SK-N-DZ (cell line): ENCODE measurements at regions not wholly inside any gene's neighbourhood (a gene's known extent, or its start where the extent isn't known, plus 50 kb on each side); places are given as distances from the start of the nearest gene placed in this dataset.
A peak's percentile ranks its signal among the peaks of the same experiment; 100 is the strongest.
"Not testable (repeated sequence)": the region's sequence is repeated elsewhere in the genome, so short reads cannot be mapped to it uniquely, and the experiment has no call there.

Experiments used
- DNase-seq: peaks from one replicate; pipeline ENCODE4 v3.0.0-alpha.2; 2015; ENCODE audit warnings: low spot score

GRCh38 chr21:6483645-6484044, 4037.7 kb upstream of the TPTE start:
- not testable (repeated sequence) for DNase-seq

- not testable (repeated sequence) for DNase-seq
These were observed 4034.6 kb upstream of the TPTE start for GRCh38 chr21:6486821-6487220.

GRCh38 chr21:6492691-6493090, 4028.7 kb upstream of the TPTE start:
- not testable (repeated sequence) for DNase-seq

- not testable (repeated sequence) for DNase-seq
These were observed 4027.4 kb upstream of the TPTE start for GRCh38 chr21:6493957-6494356.

- not testable (repeated sequence) for DNase-seq
These were observed 4025.0 kb upstream of the TPTE start for GRCh38 chr21:6496356-6496755.

GRCh38 chr21:6498716-6499115, 4022.7 kb upstream of the TPTE start:
- DNase-seq: peak; percentile 0

- DNase-seq: not testable (repeated sequence)
These were observed 4022.1 kb upstream of the TPTE start for GRCh38 chr21:6499128-6499826.

GRCh38 chr21:6499866-6500265, 4021.5 kb upstream of the TPTE start:
- not testable (repeated sequence) for DNase-seq

- DNase-seq: not testable (repeated sequence)
These were observed 4020.7 kb upstream of the TPTE start for GRCh38 chr21:6500681-6501080.

GRCh38 chr21:6506167-6506894, 4015.1 kb upstream of the TPTE start:
- not testable (repeated sequence) for DNase-seq

- not testable (repeated sequence) for DNase-seq
These were observed 4013.8 kb upstream of the TPTE start for GRCh38 chr21:6507632-6508031.

GRCh38 chr21:6521777-6522176, 3999.6 kb upstream of the TPTE start:
- DNase-seq: not testable (repeated sequence)

- not testable (repeated sequence) for DNase-seq
These were observed 3995.2 kb upstream of the TPTE start for GRCh38 chr21:6526213-6526612.

- DNase-seq: not testable (repeated sequence)
These were observed 3990.7 kb upstream of the TPTE start for GRCh38 chr21:6530655-6531054.

GRCh38 chr21:6533261-6533660, 3988.1 kb upstream of the TPTE start:
- not testable (repeated sequence) for DNase-seq

GRCh38 chr21:6538320-6538719, 3983.1 kb upstream of the TPTE start:
- DNase-seq: not testable (repeated sequence)

- not testable (repeated sequence) for DNase-seq
These were observed 3981.7 kb upstream of the TPTE start for GRCh38 chr21:6539688-6540087.

- not testable (repeated sequence) for DNase-seq
These were observed 3980.3 kb upstream of the TPTE start for GRCh38 chr21:6541036-6541435.

GRCh38 chr21:6545288-6545687, 3976.1 kb upstream of the TPTE start:
- DNase-seq: not testable (repeated sequence)

GRCh38 chr21:6551045-6551444, 3970.3 kb upstream of the TPTE start:
- not testable (repeated sequence) for DNase-seq

GRCh38 chr21:6553505-6554376, 3967.6 kb upstream of the TPTE start:
- not testable (repeated sequence) for DNase-seq

GRCh38 chr21:6554377-6554864, 3967.0 kb upstream of the TPTE start:
- not testable (repeated sequence) for DNase-seq
